ENCODE measurements at regions not wholly inside any gene's neighbourhood (a gene's known extent, or its start where the extent isn't known, plus 50 kb on each side); places are given as distances from the start of the nearest gene placed in this dataset.

DNA sequence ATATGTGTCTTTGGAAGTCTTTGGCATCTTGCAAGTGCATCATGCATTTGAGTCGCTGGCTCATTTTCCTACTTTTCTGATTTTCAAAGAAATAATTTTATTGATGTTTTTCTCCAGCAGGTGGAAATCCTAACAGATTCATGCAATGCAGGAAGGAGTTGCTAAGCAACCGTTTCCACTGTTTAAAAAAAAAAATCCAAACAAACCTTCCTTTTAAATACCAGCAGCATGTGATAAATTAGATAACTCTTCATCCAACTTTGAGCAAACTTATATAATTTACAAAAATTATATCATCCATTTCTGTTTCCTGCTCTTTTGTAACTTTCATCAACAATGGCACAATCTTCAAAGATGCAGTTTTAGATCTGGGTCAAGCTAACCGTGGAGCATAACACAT lies 364.1 kb downstream of the MFSD1 start:
- TF ChIP-seq, protein P1, sequence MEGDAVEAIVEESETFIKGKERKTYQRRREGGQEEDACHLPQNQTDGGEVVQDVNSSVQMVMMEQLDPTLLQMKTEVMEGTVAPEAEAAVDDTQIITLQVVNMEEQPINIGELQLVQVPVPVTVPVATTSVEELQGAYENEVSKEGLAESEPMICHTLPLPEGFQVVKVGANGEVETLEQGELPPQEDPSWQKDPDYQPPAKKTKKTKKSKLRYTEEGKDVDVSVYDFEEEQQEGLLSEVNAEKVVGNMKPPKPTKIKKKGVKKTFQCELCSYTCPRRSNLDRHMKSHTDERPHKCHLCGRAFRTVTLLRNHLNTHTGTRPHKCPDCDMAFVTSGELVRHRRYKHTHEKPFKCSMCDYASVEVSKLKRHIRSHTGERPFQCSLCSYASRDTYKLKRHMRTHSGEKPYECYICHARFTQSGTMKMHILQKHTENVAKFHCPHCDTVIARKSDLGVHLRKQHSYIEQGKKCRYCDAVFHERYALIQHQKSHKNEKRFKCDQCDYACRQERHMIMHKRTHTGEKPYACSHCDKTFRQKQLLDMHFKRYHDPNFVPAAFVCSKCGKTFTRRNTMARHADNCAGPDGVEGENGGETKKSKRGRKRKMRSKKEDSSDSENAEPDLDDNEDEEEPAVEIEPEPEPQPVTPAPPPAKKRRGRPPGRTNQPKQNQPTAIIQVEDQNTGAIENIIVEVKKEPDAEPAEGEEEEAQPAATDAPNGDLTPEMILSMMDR (tag by site-specific recombination; IDR thresholded peaks at IDR 0.05), result no peak
- TF ChIP-seq ZNF169 (tag by site-specific recombination; IDR thresholded peaks at IDR 0.05), result no peak
- TF ChIP-seq, protein P2, sequence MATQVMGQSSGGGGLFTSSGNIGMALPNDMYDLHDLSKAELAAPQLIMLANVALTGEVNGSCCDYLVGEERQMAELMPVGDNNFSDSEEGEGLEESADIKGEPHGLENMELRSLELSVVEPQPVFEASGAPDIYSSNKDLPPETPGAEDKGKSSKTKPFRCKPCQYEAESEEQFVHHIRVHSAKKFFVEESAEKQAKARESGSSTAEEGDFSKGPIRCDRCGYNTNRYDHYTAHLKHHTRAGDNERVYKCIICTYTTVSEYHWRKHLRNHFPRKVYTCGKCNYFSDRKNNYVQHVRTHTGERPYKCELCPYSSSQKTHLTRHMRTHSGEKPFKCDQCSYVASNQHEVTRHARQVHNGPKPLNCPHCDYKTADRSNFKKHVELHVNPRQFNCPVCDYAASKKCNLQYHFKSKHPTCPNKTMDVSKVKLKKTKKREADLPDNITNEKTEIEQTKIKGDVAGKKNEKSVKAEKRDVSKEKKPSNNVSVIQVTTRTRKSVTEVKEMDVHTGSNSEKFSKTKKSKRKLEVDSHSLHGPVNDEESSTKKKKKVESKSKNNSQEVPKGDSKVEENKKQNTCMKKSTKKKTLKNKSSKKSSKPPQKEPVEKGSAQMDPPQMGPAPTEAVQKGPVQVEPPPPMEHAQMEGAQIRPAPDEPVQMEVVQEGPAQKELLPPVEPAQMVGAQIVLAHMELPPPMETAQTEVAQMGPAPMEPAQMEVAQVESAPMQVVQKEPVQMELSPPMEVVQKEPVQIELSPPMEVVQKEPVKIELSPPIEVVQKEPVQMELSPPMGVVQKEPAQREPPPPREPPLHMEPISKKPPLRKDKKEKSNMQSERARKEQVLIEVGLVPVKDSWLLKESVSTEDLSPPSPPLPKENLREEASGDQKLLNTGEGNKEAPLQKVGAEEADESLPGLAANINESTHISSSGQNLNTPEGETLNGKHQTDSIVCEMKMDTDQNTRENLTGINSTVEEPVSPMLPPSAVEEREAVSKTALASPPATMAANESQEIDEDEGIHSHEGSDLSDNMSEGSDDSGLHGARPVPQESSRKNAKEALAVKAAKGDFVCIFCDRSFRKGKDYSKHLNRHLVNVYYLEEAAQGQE (tag by site-specific recombination; IDR thresholded peaks at IDR 0.05), result no peak
- no peak for TF ChIP-seq YY1 (tag by site-specific recombination; IDR thresholded peaks at IDR 0.05)
- no peak for TF ChIP-seq ZNF335 (tag by site-specific recombination; conservative IDR thresholded peaks at IDR 0.05)
- no peak for TF ChIP-seq ZNF623 (tag by site-specific recombination; IDR thresholded peaks at IDR 0.05)
- TF ChIP-seq IKZF3 (tag by site-specific recombination; IDR thresholded peaks at IDR 0.05), result no peak
- no peak for TF ChIP-seq GLIS1 (tag by site-specific recombination; IDR thresholded peaks at IDR 0.05)

Data from HEK293 (cell line).